Esophagus muscularis mucosa (tissue), 4 donors: ENCODE measurements at regions not wholly inside any gene's neighbourhood (a gene's known extent, or its start where the extent isn't known, plus 50 kb on each side); places are given as distances from the start of the nearest gene placed in this dataset.

Experiments used
- DNase-seq: peaks from one replicate; pipeline ENCODE4 v3.0.0-alpha.2; 2017; ENCODE audit errors: extremely low spot score
- H3K27ac ChIP-seq, 4 donors: fragments of 200-600 bp; sonication (generic); replicated peaks in 1 of 4; 1 replicate in 3 of 4; 2 replicates in 1 of 4; pipeline ENCODE4 v1.5.1; 2016 to 2019; ENCODE audit warnings: mild to moderate bottlenecking in 1 of 4
- H3K27me3 ChIP-seq, 4 donors: fragments of 200-600 bp; sonication (generic); one replicate each; pipeline versions ENCODE4 v1.5.1 to v1.6.0; 2016 to 2019
- H3K36me3 ChIP-seq, 4 donors: fragments of 200-600 bp; sonication (generic); one replicate each; pipeline ENCODE4 v1.5.1; 2016 to 2019
- H3K4me1 ChIP-seq, 4 donors: fragments of 200-600 bp; sonication (generic); one replicate each; pipeline ENCODE4 v1.5.1; 2016 to 2019
- H3K4me3 ChIP-seq, 4 donors: fragments of 200-600 bp; sonication (generic); 1 replicate in 2 of 4; 2 replicates in 2 of 4; pipeline ENCODE4 v1.5.1; 2016 to 2019; ENCODE audit warnings: mild to moderate bottlenecking in 4 of 4, moderate library complexity in 1 of 4
- H3K9me3 ChIP-seq, 4 donors: fragments of 200-600 bp; sonication (generic); 1 replicate in 3 of 4; 2 replicates in 1 of 4; pipeline ENCODE4 v1.5.1; 2016 to 2019
- CTCF ChIP-seq, 3 experiments: fragments of 200-600 bp in 2 of 3; fragments of 450-650 bp in 1 of 3; sonication (generic) in 2 of 3; IDR thresholded peaks; one replicate each; pipeline ENCODE4 v1.5.1; 2017 to 2019; ENCODE audit warnings: antibody characterized with exemption in 3 of 3, mild to moderate bottlenecking in 2 of 3, moderate library complexity in 1 of 3
- EP300 ChIP-seq: sonication (generic); formaldehyde crosslinking; IDR thresholded peaks from one replicate; pipeline ENCODE4 v1.6.1; 2017; ENCODE audit warnings: antibody characterized with exemption
- POLR2A ChIP-seq: fragments of 450-650 bp; IDR thresholded peaks from one replicate; pipeline ENCODE4 v1.6.1; 2017; ENCODE audit warnings: antibody characterized with exemption, moderate library complexity, mild to moderate bottlenecking, low read depth
- POLR2AphosphoS5 ChIP-seq, 2 donors: sonication (generic); formaldehyde crosslinking; IDR thresholded peaks; one replicate each; pipeline ENCODE4 v1.6.1; 2017; ENCODE audit warnings: antibody characterized with exemption in 2 of 2
- WGBS: methylation state at CpG from one replicate; pipeline ENCODE4 v1.1.5; 2018; 5-methylcytosine and 5-hydroxymethylcytosine counted together
- intact Hi-C: fragments of 100-400 bp; cut with DNase I; formaldehyde crosslinking; loops from one replicate; pipeline ENCODE4 v1.15.1; 2023

GRCh38 chr1:5502311-5503194, 489.7 kb downstream of the NPHP4 start:
- no peak for TF ChIP-seq POLR2AphosphoS5 (IDR thresholded peaks at IDR 0.05)
- TF ChIP-seq CTCF (IDR thresholded peaks at IDR 0.05): no peak
- TF ChIP-seq POLR2A: no peak
- no peak for TF ChIP-seq EP300
- H3K4me1 ChIP-seq: peaks cover 0 to 35% (median 29%) of the 10 kb centered on the region in 4 donors
- intact Hi-C loops: no loop called here
- 49% methylated on average over 18 of the region's 18 CpGs for WGBS
- no peaks in the 10 kb centered on the region for H3K36me3 ChIP-seq
- H3K27me3 ChIP-seq: peaks cover 0 to 26% (median 0%) of the 10 kb centered on the region in 4 donors
- peak overlapping the region in 3 of 4 donors; percentile 12 to 25 (median 18) for H3K4me3 ChIP-seq
- H3K9me3 ChIP-seq: no peaks in the 10 kb centered on the region
- DNase-seq: no peak
- H3K27ac ChIP-seq: peak overlapping the region in 1 of 4 donors; percentile 44

- Histone ChIP-seq H3K4me1 (peaks cover 0 to 33% (median 28%) of the 10 kb centered on the region in 4 donors), H3K36me3 (no peaks in the 10 kb centered on the region), H3K27me3 (peaks cover 0 to 26% (median 0%) of the 10 kb centered on the region in 4 donors), H3K4me3 (no peak overlapping the region), H3K27ac (no peak overlapping the region), H3K9me3 (peaks cover 0 to 4% (median 0%) of the 10 kb centered on the region in 4 donors)
- intact Hi-C loops: no loop called here
- DNase-seq: no peak
- WGBS: 80% methylated on average over 18 of the region's 18 CpGs
- no peak for TF ChIP-seq CTCF (IDR thresholded peaks at IDR 0.05)
- TF ChIP-seq POLR2A: no peak
- no peak for TF ChIP-seq EP300
- TF ChIP-seq POLR2AphosphoS5 (IDR thresholded peaks at IDR 0.05): no peak
Observed at GRCh38 chr1:5501206-5501930, 490.9 kb downstream of the NPHP4 start.

- H3K9me3 ChIP-seq: peaks cover 0 to 6% (median 0%) of the 10 kb centered on the region in 4 donors
- peaks cover 0 to 31% (median 0%) of the 10 kb centered on the region in 4 donors for H3K27me3 ChIP-seq
- TF ChIP-seq CTCF (IDR thresholded peaks at IDR 0.05) (no peak), EP300 (no peak), POLR2A (no peak), POLR2AphosphoS5 (IDR thresholded peaks at IDR 0.05) (no peak)
- 93% methylated on average over 20 of the region's 20 CpGs for WGBS
- H3K4me3 ChIP-seq: no peak overlapping the region
- no peak for DNase-seq
- H3K36me3 ChIP-seq: no peaks in the 10 kb centered on the region
- peaks cover 0 to 33% (median 28%) of the 10 kb centered on the region in 4 donors for H3K4me1 ChIP-seq
- intact Hi-C loops: no loop called here
- H3K27ac ChIP-seq: no peak overlapping the region
Observed at GRCh38 chr1:5500541-5500940, 491.7 kb downstream of the NPHP4 start.

- Histone ChIP-seq H3K4me1 (peaks cover 0 to 36% (median 26%) of the 10 kb centered on the region in 4 donors), H3K9me3 (peaks cover 0 to 6% (median 0%) of the 10 kb centered on the region in 4 donors), H3K36me3 (no peaks in the 10 kb centered on the region), H3K4me3 (no peak overlapping the region), H3K27me3 (peaks cover 0 to 36% (median 0%) of the 10 kb centered on the region in 4 donors), H3K27ac (no peak overlapping the region)
- intact Hi-C loops: no loop called here
- DNase-seq: no peak
- 86% methylated on average over 6 of the region's 6 CpGs for WGBS
- TF ChIP-seq POLR2A: no peak
- no peak for TF ChIP-seq CTCF (IDR thresholded peaks at IDR 0.05)
- TF ChIP-seq EP300: no peak
- TF ChIP-seq POLR2AphosphoS5 (IDR thresholded peaks at IDR 0.05): no peak
Observed at GRCh38 chr1:5497503-5497902, 494.7 kb downstream of the NPHP4 start.
